Kidney glomerular epithelial cell (primary cell): ENCODE measurements at regions not wholly inside any gene's neighbourhood (a gene's known extent, or its start where the extent isn't known, plus 50 kb on each side); places are given as distances from the start of the nearest gene placed in this dataset.
"Not testable (repeated sequence)": the region's sequence is repeated elsewhere in the genome, so short reads cannot be mapped to it uniquely, and the experiment has no call there.

Experiments used
- DNase-seq: peaks from one replicate; lab custom pipeline; 2025; lab: John Stamatoyannopoulos, UW

GRCh38 chr15:23850666-23851065 lies 163.6 kb upstream of the NDN start:
- no peak for DNase-seq

DNA sequence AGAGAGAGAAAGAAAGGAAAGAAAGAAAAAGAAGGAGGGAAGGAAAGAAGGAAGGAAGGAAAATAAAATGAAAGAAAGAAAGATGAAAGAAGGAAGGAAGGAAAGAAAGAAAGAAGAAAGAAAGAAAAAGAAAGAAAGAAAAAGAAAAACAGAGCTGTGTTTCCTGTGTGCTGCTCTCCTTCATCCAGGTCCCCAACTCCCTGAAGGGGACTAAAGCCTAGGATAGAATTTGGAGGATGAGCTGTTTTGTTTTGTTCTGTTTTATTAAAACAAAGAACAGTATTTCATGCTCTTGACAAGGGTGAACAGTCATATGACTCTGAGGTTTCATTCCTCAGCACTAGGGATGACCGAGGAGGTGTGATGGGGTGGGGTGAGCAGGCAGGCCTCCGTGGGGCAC lies 164.8 kb upstream of the NDN start:
- no peak for DNase-seq

GRCh38 chr15:23853286-23853685 lies 166.2 kb upstream of the NDN start:
- no peak for DNase-seq

DNA sequence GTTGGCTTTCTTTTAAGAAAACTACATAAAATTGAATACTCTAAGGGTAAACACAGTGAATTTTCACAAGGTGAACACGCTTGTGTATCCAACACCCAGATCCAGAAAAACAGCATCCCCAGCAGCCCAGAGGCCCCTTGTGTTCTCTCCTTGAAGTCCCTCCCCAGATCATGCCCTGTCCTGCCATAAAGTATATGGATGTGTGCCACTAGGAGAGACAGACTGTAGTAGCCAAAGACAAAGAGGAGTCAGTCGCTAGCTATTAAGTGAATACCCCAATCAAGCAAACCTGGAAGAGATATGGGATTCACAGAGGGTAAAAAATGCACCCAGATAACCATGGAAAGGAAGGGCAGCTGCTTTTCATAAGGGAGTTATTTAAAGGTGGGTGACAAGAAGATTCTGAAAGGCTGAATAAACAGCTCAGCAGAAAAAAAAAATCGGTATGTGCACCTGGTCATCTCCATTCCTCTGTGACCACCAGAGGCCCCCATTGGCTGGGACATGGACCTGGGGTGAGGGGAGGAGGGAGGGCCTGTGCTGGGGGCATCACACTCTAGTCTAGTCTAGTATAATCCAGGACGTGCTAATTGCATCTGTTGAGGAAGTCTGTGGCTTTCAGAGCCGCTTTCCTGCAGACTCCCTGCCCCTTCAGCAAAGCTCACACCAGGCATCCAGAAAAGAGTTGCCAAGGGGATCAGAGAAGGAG lies 167.3 kb upstream of the NDN start:
- no peak for DNase-seq

DNA sequence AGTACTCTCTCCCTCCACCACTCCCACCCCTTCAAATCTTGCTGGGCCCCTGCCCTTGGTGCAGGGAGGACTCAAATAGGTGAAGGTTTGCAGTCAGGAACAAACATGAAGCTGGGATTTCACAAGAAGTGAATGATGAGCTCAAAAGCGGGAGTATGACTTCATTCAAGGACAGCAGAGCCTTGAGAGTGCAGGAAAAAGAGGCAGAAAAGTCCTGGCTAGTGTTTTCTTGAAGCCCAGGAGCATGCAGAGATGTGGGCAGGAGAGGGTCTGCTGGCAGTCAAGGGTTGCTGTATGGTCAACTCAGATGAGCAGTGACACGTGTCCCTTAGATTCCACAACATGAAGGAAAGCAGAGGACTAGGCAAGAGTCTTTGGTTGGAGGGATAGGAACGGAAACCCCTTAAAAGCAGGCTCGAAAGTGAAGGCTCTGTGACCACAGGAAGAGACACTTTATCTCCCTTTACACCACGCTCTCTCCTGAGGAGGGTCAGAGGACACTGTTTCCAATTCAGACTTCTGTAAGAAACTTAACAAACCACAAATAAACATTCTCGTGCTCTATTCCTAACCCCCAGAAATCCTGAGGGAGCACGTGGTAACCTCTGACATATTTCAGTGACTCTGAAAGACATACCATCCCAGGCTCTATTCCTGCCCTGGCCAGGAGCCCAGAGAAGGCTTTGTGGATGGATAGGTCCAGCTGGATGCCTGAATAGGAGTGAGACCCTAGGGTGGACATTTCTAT lies 168.0 kb upstream of the NDN start:
- DNase-seq, result no peak

DNA sequence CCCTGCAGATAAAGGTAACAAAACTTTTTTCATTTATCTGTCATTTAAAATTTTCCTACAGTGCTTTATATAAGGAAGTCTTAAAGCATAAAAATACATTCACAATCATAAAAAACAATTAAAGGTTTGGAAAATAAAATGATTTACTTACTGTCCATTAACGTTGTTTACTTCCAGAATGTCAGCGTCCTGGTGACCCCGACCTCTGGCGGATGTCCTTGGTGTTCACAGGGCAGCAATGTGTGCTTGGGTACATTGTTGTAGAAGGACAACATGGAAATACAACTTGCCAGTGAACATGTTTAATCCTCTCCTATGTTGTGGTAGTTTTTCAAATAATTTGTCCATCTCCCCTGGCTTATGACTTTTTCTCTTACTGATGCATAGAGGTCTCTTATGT lies 168.8 kb upstream of the NDN start:
- no peak for DNase-seq

DNA sequence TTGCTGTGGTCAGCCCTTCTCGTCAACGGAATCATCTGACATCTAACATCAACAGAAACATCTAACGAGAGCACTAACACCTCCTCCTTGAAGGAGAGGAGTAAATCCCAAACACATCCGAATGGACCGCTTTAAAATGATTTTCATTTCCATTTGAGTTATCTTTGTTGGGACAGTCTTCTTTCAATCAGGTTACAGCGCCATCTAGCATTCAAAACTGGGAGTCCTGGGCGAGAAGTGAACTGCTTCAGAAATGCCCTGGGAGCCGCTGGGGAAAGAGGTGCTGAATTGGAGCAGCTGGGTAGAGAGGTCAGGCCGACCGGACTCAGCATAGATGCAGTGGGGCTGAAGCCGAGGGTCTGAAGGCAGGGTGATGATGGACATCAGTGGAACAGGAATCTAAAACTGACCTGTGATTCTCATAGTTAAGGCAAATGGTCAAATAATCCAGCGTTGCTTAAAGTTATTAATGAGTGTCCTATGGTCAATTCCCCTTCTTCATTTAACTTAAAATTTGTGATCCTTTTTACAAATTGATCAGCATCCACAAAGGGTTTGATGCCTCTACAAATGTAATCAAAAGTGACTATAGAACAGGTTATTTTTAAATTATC lies 170.0 kb upstream of the NDN start:
- DNase-seq, result peak; percentile 14

DNA sequence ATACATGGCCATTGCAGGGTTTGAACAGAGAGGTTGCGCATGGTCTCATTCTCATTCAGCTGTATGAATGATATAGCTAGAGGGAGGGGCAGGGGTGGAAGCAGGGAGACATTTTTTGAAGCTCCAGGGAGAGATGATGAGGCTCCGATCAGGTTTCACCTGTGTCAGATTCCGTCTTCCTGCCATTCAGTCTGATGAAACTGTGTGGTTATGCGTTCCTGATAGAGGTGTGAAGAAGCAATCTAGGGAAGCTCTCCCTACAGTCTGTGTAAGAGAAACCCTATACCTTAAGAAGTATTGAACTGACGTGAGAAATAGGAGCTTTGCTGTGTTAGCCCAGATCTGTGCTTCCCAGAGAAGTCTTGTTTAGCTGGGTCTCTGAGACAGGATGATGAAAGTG lies 171.9 kb upstream of the NDN start:
- no peak for DNase-seq

- DNase-seq, result no peak
These were observed 173.5 kb upstream of the NDN start for GRCh38 chr15:23860290-23861245.

DNA sequence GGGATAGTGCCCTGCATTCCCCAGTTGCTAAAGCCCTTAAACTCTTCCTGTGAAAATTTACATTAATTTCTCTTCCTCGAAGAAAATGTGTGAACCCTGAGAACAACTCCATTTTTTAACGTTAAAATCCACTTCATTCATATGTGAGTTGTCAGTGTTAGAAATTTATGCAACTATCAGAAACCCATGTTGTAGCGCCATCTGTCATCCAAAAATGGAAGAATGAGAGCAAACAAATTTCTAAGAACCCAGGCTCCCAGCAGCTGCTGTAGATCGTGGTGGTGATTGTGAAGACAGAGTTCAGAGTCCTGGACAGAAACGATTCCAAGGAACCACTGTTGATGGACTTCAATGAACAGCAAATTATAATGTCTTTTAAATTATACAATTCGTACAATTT lies 179.7 kb upstream of the NDN start:
- no peak for DNase-seq

GRCh38 chr15:23869396-23869795 lies 182.3 kb upstream of the NDN start:
- DNase-seq, result no peak

DNA sequence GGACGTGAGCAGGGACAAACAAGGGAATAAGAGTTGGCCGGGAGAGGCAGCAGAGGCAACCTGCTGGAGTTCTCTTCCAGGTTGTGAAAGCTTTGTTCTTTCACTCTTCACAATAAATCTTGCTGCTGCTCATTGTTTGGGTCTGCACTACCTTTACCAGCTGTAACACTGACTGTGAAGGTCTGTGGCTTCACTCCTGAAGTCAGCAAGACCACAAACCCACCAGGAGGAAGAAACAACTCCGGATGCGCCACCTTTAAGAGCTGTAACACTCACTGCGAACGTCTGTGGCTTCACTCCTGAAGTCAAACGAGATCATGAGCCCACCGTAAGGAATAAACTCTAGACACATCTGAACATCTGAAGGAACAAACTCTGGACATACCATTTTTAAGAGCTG lies 186.5 kb upstream of the NDN start:
- DNase-seq, result not testable (repeated sequence)

DNA sequence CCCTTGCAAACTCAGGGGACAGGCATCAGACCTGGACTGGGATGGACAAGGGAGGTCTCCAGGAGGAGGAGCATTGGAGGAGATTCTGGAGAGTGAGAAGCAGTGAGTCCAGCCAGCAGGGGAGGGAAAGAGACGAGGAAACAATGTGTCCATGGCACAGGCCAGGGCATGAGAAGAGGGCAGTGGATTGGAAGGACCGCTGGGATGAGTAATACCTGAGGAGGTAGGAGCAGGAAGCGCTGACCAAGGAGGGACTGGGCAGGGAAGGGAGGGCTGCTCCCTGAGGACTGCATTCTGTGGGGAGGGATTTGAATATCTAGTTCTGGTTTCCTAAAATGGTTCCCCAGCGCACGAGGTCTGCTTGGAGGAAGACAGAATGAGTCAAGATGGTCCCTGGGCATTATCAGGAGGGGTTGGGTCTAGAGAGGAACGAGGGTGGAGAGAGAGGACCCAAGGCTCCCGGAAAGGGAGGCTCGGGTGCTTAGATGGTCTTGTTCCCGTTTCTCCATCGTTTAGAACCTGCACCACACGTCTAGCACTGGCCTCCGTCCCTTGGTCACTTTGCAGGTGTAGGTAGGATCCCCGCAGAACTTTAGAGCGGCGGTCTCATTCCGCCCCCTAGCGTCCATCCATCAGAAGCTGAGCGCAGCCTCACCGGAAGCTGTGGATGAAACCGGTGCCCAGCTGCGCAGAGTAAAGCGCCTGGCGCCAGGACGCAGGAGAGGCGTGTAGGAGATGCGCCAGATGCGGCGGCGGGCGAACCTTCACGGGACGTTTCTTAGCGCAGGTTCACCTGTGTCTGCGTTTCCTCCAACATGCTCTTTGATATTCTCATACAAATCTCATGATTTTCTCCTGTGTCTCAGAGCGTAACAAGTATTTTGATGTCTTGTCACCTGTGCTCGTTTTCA lies 190.7 kb upstream of the NDN start:
- peak; percentile 11 for DNase-seq

- no peak for DNase-seq
These were observed 194.2 kb upstream of the NDN start for GRCh38 chr15:23881291-23881690.

DNA sequence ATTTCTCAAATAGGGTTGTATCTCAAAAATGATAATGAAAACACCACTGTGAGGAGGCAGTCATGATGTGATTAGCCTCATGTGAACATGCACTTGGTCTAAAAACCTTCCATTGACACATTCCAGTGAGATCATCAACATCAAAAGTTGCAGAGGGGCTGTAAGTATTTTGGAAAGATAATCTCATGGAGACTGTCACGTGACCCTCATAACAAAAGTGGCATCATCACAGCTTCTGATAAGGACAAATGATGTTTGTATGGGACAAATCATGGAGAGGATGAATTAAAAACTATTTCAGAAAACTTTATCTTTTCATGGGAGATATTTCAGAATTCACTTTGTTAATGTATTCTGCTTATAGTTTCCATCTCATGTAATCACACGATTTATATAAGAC lies 203.1 kb upstream of the NDN start:
- no peak for DNase-seq

GRCh38 chr15:23897091-23897490 lies 210.0 kb upstream of the NDN start:
- no peak for DNase-seq

DNA sequence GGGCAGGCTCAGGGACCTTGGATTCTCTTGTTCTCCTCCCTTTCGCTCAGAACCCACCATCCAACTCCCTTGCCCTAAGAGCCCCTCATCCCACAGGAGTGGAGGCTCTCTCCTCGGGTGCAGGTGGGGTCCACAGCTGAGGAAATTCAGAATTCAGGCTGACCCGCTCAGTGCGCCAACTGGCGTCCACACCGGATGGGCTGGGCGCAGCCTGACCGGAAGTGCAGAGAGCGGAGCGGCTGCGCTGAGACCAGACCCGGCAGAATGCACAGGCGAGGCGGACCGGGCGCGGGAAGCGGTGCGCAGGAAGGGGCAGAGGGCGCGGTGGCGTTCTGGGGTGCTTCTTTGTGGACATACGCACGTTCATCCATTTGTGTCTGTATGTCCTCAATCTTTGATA lies 210.4 kb upstream of the NDN start:
- no peak for DNase-seq

DNA sequence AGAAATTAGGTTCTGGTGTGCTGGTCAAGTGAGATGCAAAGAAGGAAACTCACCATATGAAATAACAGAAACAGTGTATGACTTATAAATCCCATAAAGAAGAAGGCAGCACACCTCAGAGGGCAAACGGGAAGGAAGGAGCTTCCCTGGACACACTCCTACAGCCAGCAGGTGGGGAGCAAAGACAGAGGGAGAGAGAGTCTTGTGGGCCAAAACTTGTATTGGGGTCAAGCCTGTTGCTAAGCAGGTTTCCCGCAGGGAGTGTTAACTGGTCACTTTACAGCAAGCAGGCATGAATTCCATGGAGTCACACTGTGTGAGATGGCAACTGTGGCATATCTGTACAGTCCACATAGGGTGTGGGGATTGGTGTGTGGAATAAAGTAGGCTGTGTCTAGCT lies 222.9 kb upstream of the NDN start:
- DNase-seq, result no peak

DNA sequence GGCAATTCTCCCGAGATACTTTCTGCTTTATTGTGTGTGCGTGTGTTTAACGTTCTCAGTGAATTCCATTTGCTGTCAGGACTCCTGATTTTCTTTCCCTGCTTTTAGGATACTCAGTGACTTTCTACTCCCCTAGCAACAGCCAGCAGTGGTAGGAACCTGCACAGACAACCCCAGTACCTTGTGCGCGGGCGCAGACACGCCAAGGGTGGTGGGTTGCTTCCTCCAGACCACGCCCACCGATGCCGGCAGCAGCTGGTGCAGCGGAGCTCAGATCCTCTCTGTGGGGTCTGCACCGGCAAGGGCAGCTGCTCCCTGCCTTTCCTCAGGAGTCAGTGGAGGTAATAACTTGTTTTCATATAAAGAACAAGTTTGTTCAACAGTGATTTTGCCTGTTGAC lies 225.1 kb upstream of the NDN start:
- DNase-seq, result no peak

- no peak for DNase-seq
These were observed 226.0 kb upstream of the NDN start for GRCh38 chr15:23913081-23913480.

- no peak for DNase-seq
These were observed 226.5 kb upstream of the NDN start for GRCh38 chr15:23913635-23914034.
